ENCODE measurements at regions not wholly inside any gene's neighbourhood (a gene's known extent, or its start where the extent isn't known, plus 50 kb on each side); places are given as distances from the start of the nearest gene placed in this dataset.
"Not testable (repeated sequence)": the region's sequence is repeated elsewhere in the genome, so short reads cannot be mapped to it uniquely, and the experiment has no call there.

- no peak for DNase-seq (ENCODE audit: low read depth)
Measured at GRCh38 chr1:193412748-193413147, 226.3 kb upstream of the B3GALT2 start.

GRCh38 chr1:193411714-193412113, 225.3 kb upstream of the B3GALT2 start:
- no peak for DNase-seq (ENCODE audit: low read depth)

GRCh38 chr1:193411215-193411614, 224.8 kb upstream of the B3GALT2 start:
- no peak for DNase-seq (ENCODE audit: low read depth)

GRCh38 chr1:193408782-193409293, 222.4 kb upstream of the B3GALT2 start:
- peak; percentile 99 for DNase-seq (ENCODE audit: low read depth)

GRCh38 chr1:193406901-193407300, 220.5 kb upstream of the B3GALT2 start:
- DNase-seq (ENCODE audit: low read depth): peak; percentile 77

GRCh38 chr1:193404236-193404635, 217.8 kb upstream of the B3GALT2 start:
- DNase-seq (ENCODE audit: low read depth): no peak

- DNase-seq (ENCODE audit: low read depth): no peak
Measured at GRCh38 chr1:193402977-193403376, 216.6 kb upstream of the B3GALT2 start.

- peak; percentile 68 for DNase-seq (ENCODE audit: low read depth)
Measured at GRCh38 chr1:193402037-193402436, 215.6 kb upstream of the B3GALT2 start.

- DNase-seq (ENCODE audit: low read depth): no peak
Measured at GRCh38 chr1:193394336-193394735, 207.9 kb upstream of the B3GALT2 start.

GRCh38 chr1:193392686-193393085, 206.3 kb upstream of the B3GALT2 start:
- DNase-seq (ENCODE audit: low read depth): no peak

GRCh38 chr1:193388683-193389082, 202.3 kb upstream of the B3GALT2 start:
- no peak for DNase-seq (ENCODE audit: low read depth)

- DNase-seq (ENCODE audit: low read depth): no peak
Measured at GRCh38 chr1:193388165-193388564, 201.8 kb upstream of the B3GALT2 start.

GRCh38 chr1:193387406-193387805, 201.0 kb upstream of the B3GALT2 start:
- no peak for DNase-seq (ENCODE audit: low read depth)

GRCh38 chr1:193378451-193378850, 192.0 kb upstream of the B3GALT2 start:
- DNase-seq (ENCODE audit: low read depth): not testable (repeated sequence)

GRCh38 chr1:193377472-193377871, 191.1 kb upstream of the B3GALT2 start:
- DNase-seq (ENCODE audit: low read depth): no peak

GRCh38 chr1:193372553-193372952, 186.1 kb upstream of the B3GALT2 start:
- no peak for DNase-seq (ENCODE audit: low read depth)

GRCh38 chr1:193368302-193368701, 181.9 kb upstream of the B3GALT2 start:
- no peak for DNase-seq (ENCODE audit: low read depth)

- DNase-seq (ENCODE audit: low read depth): no peak
Measured at GRCh38 chr1:193367863-193368262, 181.4 kb upstream of the B3GALT2 start.

- DNase-seq (ENCODE audit: low read depth): no peak
Measured at GRCh38 chr1:193366764-193367507, 180.5 kb upstream of the B3GALT2 start.

- DNase-seq (ENCODE audit: low read depth): no peak
Measured at GRCh38 chr1:193365966-193366365, 179.6 kb upstream of the B3GALT2 start.

GRCh38 chr1:193359631-193360030, 173.2 kb upstream of the B3GALT2 start:
- no peak for DNase-seq (ENCODE audit: low read depth)

- DNase-seq (ENCODE audit: low read depth): no peak
Measured at GRCh38 chr1:193358419-193358818, 172.0 kb upstream of the B3GALT2 start.

- DNase-seq (ENCODE audit: low read depth): no peak
Measured at GRCh38 chr1:193356249-193356648, 169.8 kb upstream of the B3GALT2 start.

GRCh38 chr1:193355626-193356025, 169.2 kb upstream of the B3GALT2 start:
- peak; percentile 27 for DNase-seq (ENCODE audit: low read depth)
